ENCODE measurements at regions not wholly inside any gene's neighbourhood (a gene's known extent, or its start where the extent isn't known, plus 50 kb on each side); places are given as distances from the start of the nearest gene placed in this dataset.

DNA sequence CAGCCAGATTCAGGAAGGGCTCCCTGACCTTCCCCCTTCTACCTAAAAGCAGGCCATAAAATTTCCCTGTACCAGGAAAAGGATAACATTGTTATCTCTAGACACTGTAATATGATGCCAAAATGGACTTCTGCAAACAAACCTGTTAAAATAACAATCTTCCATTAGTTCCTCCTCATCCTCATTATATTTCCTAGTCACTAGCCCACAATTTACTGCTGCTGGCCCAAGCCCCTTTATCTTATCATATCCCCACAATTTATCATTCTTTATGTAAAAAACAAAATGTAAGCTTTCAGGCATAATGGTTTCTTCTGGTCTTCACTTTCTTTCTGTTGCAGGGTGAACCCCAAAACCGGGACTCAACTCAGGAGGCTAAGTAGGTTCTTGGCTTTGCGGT is 1132.1 kb upstream of the CNTN5 start:
- Mint-ChIP-seq H3K4me3 (ENCODE audit: low read depth) (no peak overlapping the region), H3K9me3 (ENCODE audit: low read depth) (peaks cover 4% of the 10 kb centered on the region), H3K36me3 (ENCODE audit: insufficient read depth) (no peaks in the 10 kb centered on the region), H3K27me3 (no peaks in the 10 kb centered on the region), H3K27ac (no peak overlapping the region), H3K4me1 (ENCODE audit: low read depth) (peaks cover 6% of the 10 kb centered on the region)
- TF ChIP-seq, protein P1, sequence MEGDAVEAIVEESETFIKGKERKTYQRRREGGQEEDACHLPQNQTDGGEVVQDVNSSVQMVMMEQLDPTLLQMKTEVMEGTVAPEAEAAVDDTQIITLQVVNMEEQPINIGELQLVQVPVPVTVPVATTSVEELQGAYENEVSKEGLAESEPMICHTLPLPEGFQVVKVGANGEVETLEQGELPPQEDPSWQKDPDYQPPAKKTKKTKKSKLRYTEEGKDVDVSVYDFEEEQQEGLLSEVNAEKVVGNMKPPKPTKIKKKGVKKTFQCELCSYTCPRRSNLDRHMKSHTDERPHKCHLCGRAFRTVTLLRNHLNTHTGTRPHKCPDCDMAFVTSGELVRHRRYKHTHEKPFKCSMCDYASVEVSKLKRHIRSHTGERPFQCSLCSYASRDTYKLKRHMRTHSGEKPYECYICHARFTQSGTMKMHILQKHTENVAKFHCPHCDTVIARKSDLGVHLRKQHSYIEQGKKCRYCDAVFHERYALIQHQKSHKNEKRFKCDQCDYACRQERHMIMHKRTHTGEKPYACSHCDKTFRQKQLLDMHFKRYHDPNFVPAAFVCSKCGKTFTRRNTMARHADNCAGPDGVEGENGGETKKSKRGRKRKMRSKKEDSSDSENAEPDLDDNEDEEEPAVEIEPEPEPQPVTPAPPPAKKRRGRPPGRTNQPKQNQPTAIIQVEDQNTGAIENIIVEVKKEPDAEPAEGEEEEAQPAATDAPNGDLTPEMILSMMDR (IDR thresholded peaks at IDR 0.05; ENCODE audit: unreplicated experiment): no peak
- DNase-seq (ENCODE audit: low spot score, unreplicated experiment): no peak

DNA sequence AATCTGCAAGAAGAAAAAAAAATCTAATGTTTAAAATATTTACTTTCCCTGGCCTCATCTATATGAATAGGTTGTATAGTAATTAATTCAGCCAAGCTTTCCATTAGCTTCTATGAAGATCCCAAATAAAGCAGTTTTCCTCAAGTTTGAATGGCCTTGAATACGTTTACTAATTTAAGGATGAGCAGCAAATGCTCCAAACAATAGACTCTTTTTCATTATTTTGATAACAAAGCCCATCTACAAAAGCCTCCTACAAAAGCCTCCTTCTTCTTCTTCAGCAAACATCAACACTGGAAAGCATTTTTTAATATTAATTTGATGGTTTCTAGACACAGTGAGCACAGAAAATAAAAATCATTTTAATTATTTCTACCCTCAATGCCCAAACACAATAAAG is 1130.3 kb upstream of the CNTN5 start:
- TF ChIP-seq, protein P1 (IDR thresholded peaks at IDR 0.05; ENCODE audit: unreplicated experiment): no peak
- H3K4me1 Mint-ChIP-seq (ENCODE audit: low read depth): peaks cover 6% of the 10 kb centered on the region

DNA sequence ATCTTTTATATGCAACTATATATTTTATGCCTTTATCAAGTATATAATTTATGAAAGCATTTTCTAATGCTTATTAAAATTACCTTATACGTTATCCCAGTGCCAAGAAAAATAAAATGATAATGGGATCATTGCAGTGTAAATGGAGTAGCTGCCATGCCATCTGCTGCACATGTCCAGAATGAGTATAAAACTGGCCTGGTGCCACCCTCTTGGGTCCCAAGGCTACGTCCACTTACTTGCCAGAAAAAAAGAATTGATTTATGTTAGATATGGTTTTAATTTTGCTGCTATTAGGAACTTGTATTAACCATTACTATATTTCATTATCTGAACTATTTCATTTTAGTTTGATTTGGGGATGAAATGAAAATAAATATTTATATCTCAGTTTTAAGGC is 1127.1 kb upstream of the CNTN5 start:
- TF ChIP-seq, protein P1 (IDR thresholded peaks at IDR 0.05; ENCODE audit: unreplicated experiment): no peak
- Mint-ChIP-seq H3K9me3 (ENCODE audit: low read depth) (peaks cover 4% of the 10 kb centered on the region), H3K4me1 (ENCODE audit: low read depth) (peaks cover 6% of the 10 kb centered on the region), H3K27me3 (no peaks in the 10 kb centered on the region), H3K4me3 (ENCODE audit: low read depth) (no peak overlapping the region), H3K27ac (no peak overlapping the region), H3K36me3 (ENCODE audit: insufficient read depth) (no peaks in the 10 kb centered on the region)
- no peak for DNase-seq (ENCODE audit: low spot score, unreplicated experiment)

More for the DNA sequence above, 1130.3 kb upstream of the CNTN5 start:
- no peak for DNase-seq (ENCODE audit: low spot score, unreplicated experiment)
- Mint-ChIP-seq H3K27me3 (no peaks in the 10 kb centered on the region), H3K27ac (no peak overlapping the region), H3K9me3 (ENCODE audit: low read depth) (peaks cover 4% of the 10 kb centered on the region), H3K4me3 (ENCODE audit: low read depth) (no peak overlapping the region), H3K36me3 (ENCODE audit: insufficient read depth) (no peaks in the 10 kb centered on the region)

DNA sequence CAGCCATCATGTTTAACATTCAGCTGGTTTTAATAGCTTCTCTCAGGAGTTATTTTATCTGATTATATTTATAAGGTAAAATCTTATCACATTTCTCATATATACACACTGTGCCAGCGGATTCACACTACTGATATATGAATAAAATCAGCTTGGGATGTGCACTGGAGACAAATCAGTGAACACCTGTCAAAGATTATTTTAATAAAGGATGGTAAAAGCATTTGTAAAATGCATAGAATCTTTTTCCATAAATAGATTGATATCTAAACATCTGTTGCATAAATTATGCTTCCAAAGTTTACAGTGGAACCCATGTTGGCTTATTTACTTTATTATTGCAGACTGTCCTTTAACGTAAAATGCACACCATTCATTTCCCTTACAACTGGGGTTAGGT is 1125.8 kb upstream of the CNTN5 start:
- TF ChIP-seq, protein P1 (IDR thresholded peaks at IDR 0.05; ENCODE audit: unreplicated experiment): no peak
- Mint-ChIP-seq H3K4me3 (ENCODE audit: low read depth) (no peak overlapping the region), H3K36me3 (ENCODE audit: insufficient read depth) (no peaks in the 10 kb centered on the region), H3K27ac (no peak overlapping the region), H3K9me3 (ENCODE audit: low read depth) (peaks cover 7% of the 10 kb centered on the region), H3K27me3 (no peaks in the 10 kb centered on the region), H3K4me1 (ENCODE audit: low read depth) (peaks cover 5% of the 10 kb centered on the region)
- no peak for DNase-seq (ENCODE audit: low spot score, unreplicated experiment)

DNA sequence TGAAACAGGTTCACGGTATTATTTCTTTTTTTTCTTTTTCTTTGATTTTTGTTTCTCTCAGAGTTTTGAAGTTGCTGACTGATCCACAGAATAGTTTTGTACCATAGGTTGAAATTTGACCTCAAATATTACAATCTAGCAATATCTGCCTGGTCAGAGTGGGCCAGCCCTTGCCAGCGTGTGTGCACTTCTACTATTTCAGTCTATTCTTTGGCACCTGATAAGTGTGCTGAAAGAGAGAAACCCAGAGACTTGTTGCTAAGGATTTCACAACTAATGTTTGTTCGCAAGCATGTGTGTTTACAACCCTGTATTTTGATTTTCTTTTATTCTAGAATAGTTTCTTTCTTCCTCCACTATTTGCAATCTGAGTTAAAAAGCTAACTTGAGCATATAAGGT is 1125.2 kb upstream of the CNTN5 start:
- no peaks in the 10 kb centered on the region for H3K36me3 Mint-ChIP-seq (ENCODE audit: insufficient read depth)
- H3K4me1 Mint-ChIP-seq (ENCODE audit: low read depth): peaks cover 3% of the 10 kb centered on the region
- no peak for DNase-seq (ENCODE audit: low spot score, unreplicated experiment)
- H3K4me3 Mint-ChIP-seq (ENCODE audit: low read depth): no peak overlapping the region
- TF ChIP-seq, protein P1 (IDR thresholded peaks at IDR 0.05; ENCODE audit: unreplicated experiment): no peak
- H3K9me3 Mint-ChIP-seq (ENCODE audit: low read depth): peaks cover 7% of the 10 kb centered on the region
- no peaks in the 10 kb centered on the region for H3K27me3 Mint-ChIP-seq
- no peak overlapping the region for H3K27ac Mint-ChIP-seq

Measured in progenitor cell of endocrine pancreas (in vitro differentiated cells).